Right lung (tissue), 2 donors: ENCODE measurements at regions not wholly inside any gene's neighbourhood (a gene's known extent, or its start where the extent isn't known, plus 50 kb on each side); places are given as distances from the start of the nearest gene placed in this dataset.
"Not testable (repeated sequence)": the region's sequence is repeated elsewhere in the genome, so short reads cannot be mapped to it uniquely, and the experiment has no call there.

ENCODE experiments used
- DNase-seq, 2 donors: peaks; one replicate each; pipeline ENCODE4 v3.0.0-alpha.2; 2013

DNA sequence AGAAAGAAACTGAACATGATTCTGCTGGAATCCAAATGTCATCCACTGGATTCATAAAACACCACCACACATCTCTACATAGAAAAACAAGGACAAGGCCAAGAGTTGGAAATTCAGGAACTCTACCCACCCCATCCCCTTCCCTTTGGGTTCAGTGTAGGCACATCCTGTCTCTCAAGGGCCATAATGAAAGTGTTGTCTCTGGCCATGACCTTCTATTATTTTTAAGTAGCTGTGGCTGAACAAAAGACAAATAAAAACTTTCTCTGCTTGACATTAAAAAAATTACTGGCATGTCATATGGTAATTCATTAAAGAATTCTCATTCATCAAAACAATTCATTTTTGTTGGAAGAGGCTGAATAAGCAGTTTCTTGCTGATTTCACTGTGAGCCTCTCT lies 54.9 kb upstream of the ZBTB18 start:
- DNase-seq, result no peak

- no peak for DNase-seq
Measured at GRCh38 chr1:243991650-243992049, 59.4 kb upstream of the ZBTB18 start.

DNA sequence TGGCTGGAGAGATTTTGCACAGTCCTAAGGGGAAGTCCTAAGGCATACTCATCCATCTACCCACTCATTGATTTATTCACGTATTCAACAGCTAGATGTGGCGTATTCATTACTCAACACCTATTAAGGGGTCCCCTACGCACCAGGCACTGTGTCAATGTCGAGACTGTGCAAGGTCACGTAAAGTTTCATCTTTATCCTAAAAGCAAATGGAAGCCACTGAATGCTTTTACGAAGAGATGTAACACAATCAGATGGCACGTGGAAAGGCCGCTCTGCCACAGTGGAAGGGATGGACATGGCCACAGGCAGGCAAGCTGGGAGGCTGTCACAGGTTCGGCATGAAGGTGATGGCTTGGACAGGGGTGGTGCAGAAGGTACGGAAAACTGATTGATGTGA lies 66.3 kb upstream of the ZBTB18 start:
- DNase-seq, result no peak

GRCh38 chr1:243982447-243983018 lies 68.5 kb upstream of the ZBTB18 start:
- DNase-seq, result no peak

- no peak for DNase-seq
Measured at GRCh38 chr1:243980471-243980870, 70.6 kb upstream of the ZBTB18 start.

DNA sequence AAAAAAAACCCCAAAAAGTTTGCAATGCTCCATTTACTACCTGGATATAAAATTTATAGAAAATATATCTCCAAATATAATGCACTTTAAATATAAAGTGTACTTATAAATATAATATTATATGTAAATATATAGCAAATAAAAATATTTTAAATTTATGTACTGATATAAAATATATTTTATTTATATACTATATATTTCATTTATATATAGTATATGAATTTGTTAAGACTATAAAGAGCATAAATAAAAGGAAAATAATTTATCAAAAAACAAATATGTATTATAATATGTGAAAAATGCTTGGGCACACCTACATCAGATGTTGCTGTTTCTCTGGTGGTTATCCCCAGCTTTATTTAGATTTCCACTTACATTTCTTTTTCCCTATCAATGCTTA lies 71.0 kb upstream of the ZBTB18 start:
- no peak for DNase-seq

- no peak for DNase-seq
Measured at GRCh38 chr1:243979396-243979795, 71.7 kb upstream of the ZBTB18 start.

- no peak for DNase-seq
Measured at GRCh38 chr1:243977094-243977493, 74.0 kb upstream of the ZBTB18 start.

GRCh38 chr1:243974451-243975292 lies 76.4 kb upstream of the ZBTB18 start:
- DNase-seq, result peak; percentile 2 to 13

DNA sequence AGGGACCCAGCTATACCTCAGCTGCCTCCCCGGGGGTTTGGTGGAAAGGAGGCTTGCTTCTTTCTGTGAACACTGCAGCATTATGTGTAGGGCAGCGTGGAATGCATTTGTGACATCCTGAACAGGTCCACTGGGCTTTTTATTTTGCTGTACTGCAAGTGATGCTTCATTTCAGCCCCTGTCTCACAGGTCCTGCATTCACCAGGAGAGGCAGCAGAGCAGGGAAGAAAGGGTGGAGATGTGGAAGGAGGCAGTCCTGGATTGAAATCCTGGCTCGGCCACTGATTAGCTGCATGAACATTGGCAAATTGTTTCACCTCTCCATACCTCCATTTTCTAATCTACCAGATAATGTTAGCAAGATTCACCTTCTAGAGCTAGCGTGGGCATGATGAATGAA lies 77.9 kb upstream of the ZBTB18 start:
- no peak for DNase-seq

GRCh38 chr1:243970077-243970476 lies 81.0 kb upstream of the ZBTB18 start:
- DNase-seq, result no peak

GRCh38 chr1:243968413-243968812 lies 82.7 kb upstream of the ZBTB18 start:
- DNase-seq, result no peak

DNA sequence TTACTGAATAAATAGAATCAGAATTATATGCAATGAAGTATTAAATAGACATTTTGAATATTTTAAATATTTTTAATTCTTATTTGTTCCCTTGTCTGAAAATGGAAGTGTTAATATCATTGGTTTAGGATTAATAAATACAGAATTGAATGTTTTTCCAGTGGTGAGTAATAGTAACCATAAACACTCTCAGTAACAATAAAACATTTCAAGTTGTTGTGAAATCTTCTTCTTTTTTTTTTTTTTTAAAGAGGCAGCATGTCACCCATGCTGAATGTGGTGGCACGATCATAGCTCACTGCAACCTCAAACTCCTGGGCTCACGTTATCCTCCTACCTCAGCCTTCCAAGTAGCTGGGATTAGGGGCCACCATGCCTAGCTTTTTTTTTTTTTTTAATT lies 86.2 kb upstream of the ZBTB18 start:
- no peak for DNase-seq

- no peak for DNase-seq
Measured at GRCh38 chr1:243963571-243963970, 87.5 kb upstream of the ZBTB18 start.

GRCh38 chr1:243962541-243962940 lies 88.5 kb upstream of the ZBTB18 start:
- DNase-seq, result no peak

DNA sequence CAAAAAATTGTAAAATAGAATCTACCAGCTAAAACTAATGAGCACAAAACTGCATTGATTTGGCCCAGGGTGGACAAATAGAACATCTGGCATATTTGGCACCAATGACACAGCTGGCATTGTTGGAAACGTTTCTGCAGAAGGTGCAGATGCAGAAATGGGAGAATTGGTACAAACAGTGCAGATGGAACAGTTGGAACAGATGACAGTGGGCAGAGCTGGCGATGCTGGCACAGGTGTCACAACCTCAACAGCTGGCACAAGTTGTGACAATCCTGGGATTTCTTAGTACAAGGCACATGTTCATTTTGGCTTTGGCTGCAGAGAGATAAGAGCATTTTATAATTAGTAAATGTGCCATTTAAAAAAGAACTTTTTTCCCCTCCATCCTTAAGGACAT lies 91.1 kb upstream of the ZBTB18 start:
- DNase-seq, result no peak

DNA sequence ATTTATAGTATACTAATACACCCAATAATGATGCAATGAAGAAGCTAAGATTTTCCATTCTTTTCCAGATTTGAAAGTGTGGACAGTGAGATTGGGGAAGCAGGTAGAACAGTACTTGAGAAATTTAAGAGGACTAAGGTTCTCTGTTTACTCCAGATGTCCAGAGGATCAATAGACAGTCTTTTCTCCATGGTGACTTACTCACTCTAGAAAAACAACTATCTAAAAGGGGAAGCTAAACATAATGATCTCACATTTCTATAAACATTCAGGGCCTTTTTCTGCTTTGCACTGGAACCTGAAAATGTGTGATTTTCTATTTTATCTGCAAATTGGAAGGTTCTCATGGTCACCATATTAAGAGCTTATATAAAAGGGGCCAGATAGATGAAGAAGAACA lies 93.9 kb upstream of the ZBTB18 start:
- DNase-seq, result no peak

- no peak for DNase-seq
Measured at GRCh38 chr1:243956450-243956849, 94.6 kb upstream of the ZBTB18 start.

DNA sequence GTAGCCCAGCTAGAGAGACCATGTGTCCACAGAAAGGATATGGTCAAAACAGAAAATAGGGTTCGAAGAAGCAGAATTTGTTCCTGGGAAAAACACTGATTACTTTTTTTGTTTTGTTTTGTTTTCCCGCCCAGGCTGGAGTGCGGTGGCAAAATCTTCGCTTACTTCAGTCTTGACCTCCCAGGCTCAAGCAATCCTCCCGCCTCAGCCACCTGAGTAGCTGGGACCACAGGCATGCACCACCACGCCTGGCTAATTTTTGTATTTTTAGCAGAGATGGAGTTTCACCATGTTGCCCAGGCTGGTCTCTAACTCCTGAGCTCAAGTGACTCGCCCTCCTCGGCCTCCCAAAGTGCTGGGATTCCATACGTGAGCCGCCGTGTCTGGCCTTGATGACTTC lies 99.9 kb upstream of the ZBTB18 start:
- DNase-seq, result not testable (repeated sequence)

DNA sequence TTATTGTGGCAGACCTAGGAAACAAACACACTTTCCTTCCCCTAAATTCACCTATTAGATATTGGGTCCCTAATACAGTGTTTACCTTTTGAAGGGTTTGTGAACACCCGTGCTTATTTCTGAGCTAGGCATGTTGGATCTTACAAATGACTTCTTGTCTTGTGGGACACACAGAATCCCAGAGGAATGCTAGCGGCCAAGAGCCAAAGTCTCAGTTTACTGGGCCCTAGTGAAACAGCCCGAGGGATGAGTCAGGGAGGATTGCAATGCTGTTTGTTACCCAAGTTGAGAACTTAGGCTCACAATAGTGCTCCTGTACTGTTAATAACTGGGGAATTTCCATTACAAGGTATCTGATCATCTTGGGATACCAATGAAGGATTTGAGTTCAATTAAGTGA lies 100.1 kb upstream of the AKT3 start:
- DNase-seq, result no peak

DNA sequence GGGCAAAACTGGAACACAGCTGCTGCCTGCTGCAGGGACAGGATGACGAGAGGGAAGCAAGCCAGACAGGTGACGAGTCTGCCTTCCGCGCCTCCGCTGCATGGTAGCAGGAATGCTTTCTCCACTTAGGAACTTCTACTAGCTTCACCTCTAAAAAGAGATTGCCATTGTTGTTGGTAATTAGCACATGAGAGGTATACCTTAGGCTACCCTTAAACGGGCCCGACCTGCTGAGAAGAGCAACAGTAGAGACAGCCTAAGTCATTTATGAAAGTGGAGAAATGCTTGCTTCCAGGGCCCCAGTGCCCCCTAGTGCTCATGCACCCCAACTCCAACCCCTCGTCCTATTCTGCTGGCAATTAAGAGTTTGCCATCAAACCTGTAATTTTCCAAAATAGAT lies 96.9 kb upstream of the AKT3 start:
- no peak for DNase-seq

GRCh38 chr1:243946253-243946652 lies 96.2 kb upstream of the AKT3 start:
- no peak for DNase-seq

DNA sequence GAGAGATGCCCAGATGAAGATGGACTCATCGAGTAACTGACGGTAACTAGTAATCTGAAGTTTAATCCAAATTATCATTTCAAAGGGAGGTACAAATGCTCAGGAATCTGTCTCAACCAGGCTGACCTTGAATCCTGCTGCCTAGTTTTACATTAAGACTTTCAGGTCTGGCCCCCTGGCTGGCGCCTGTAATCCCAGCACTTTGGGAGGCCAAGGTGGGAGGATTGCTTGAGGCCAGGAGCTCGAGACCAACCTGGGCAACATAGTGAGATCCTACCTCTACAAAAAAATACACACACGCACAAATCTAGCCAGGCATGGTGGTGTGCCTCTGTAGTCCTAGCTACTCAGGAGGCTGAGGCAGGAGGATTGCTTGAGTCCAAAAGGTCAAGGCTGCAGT lies 95.7 kb upstream of the AKT3 start:
- DNase-seq, result no peak
